Activated B cell treated with CpG ODN at 0.5 μM for 24 hours (primary cell): ENCODE measurements at regions not wholly inside any gene's neighbourhood (a gene's known extent, or its start where the extent isn't known, plus 50 kb on each side); places are given as distances from the start of the nearest gene placed in this dataset.

Experiments used
- ATAC-seq: fragments of 200-7000 bp; cut with Tn5 transposase; one replicate; pipeline ENCODE4 v1.10.0; 2021; ENCODE audit warnings: low read depth, mild to moderate bottlenecking, moderate library complexity
- CTCF ChIA-PET: fragments of 350-600 bp; sonication (Branson Sonifier 250); formaldehyde crosslinking; loops from one replicate; lab custom pipeline; 2021; ENCODE audit warnings: antibody characterized with exemption; lab: Charles Lee
- POLR2A ChIA-PET: fragments of 350-600 bp; sonication (Branson Sonifier 250); formaldehyde crosslinking; loops from one replicate; lab custom pipeline; 2021; ENCODE audit warnings: antibody characterized with exemption; lab: Charles Lee
- DNase-seq: peaks from one replicate; pipeline ENCODE4 v3.0.0; 2022
- H3K27ac Mint-ChIP-seq: one replicate; pipeline ENCODE4 v1.8.0; 2020; ENCODE audit warnings: mixed read lengths
- H3K27me3 Mint-ChIP-seq: one replicate; pipeline ENCODE4 v1.8.0; 2021; ENCODE audit warnings: mixed read lengths
- H3K36me3 Mint-ChIP-seq: one replicate; pipeline ENCODE4 v1.8.0; 2021; ENCODE audit warnings: low read depth, mixed read lengths
- H3K4me1 Mint-ChIP-seq: one replicate; pipeline ENCODE4 v1.8.0; 2021; ENCODE audit warnings: mixed read lengths
- H3K4me3 Mint-ChIP-seq: one replicate; pipeline ENCODE4 v1.8.0; 2020; ENCODE audit warnings: mild to moderate bottlenecking, mixed read lengths
- H3K9me3 Mint-ChIP-seq: one replicate; pipeline ENCODE4 v1.8.0; 2020; ENCODE audit warnings: mixed read lengths
- CTCF ChIP-seq: fragments of 200-600 bp; IDR thresholded peaks from one replicate; pipeline ENCODE4 v1.8.0; 2022; ENCODE audit warnings: antibody characterized with exemption, mild to moderate bottlenecking
- intact Hi-C: fragments of 100-400 bp; cut with micrococcal nuclease; formaldehyde crosslinking; loops from one replicate; pipeline ENCODE4 v1.15.1; 2024

- CTCF ChIA-PET, result no interaction called here
- no peak overlapping the region for H3K27ac Mint-ChIP-seq
Observed at GRCh38 chr10:111926286-111926685, 257.3 kb downstream of the GPAM start.

GRCh38 chr10:111933937-111934336 is 249.6 kb downstream of the GPAM start:
- intact Hi-C loops, result no loop called here
- H3K9me3 Mint-ChIP-seq, result peaks cover 6% of the 10 kb centered on the region
- POLR2A ChIA-PET, result no interaction called here
- no peak for TF ChIP-seq CTCF
- no peak overlapping the region for H3K27ac Mint-ChIP-seq
- DNase-seq, result no peak
- CTCF ChIA-PET, result no interaction called here
- H3K4me1 Mint-ChIP-seq, result no peaks in the 10 kb centered on the region
- no peaks in the 10 kb centered on the region for H3K36me3 Mint-ChIP-seq
- H3K27me3 Mint-ChIP-seq, result no peaks in the 10 kb centered on the region
- ATAC-seq, result no peak
- no peak overlapping the region for H3K4me3 Mint-ChIP-seq

More at GRCh38 chr10:111926286-111926685, 257.3 kb downstream of the GPAM start:
- POLR2A ChIA-PET, result no interaction called here
- H3K4me1 Mint-ChIP-seq, result no peaks in the 10 kb centered on the region
- H3K4me3 Mint-ChIP-seq, result no peak overlapping the region
- peaks cover under 1% of the 10 kb centered on the region for H3K9me3 Mint-ChIP-seq
- ATAC-seq (no peak), DNase-seq (no peak)
- H3K36me3 Mint-ChIP-seq, result no peaks in the 10 kb centered on the region
- intact Hi-C loops, result no loop called here
- no peak for TF ChIP-seq CTCF
- H3K27me3 Mint-ChIP-seq, result no peaks in the 10 kb centered on the region

- intact Hi-C loops, result no loop called here
- CTCF ChIA-PET, result no interaction called here
- Mint-ChIP-seq H3K27me3 (no peaks in the 10 kb centered on the region), H3K4me1 (no peaks in the 10 kb centered on the region), H3K27ac (no peak overlapping the region), H3K4me3 (no peak overlapping the region), H3K36me3 (no peaks in the 10 kb centered on the region), H3K9me3 (peaks cover 6% of the 10 kb centered on the region)
- POLR2A ChIA-PET, result no interaction called here
- DNase-seq (no peak), ATAC-seq (no peak)
- TF ChIP-seq CTCF, result no peak
Observed at GRCh38 chr10:111934931-111935330, 248.6 kb downstream of the GPAM start.

GRCh38 chr10:111936143-111936542 is 247.4 kb downstream of the GPAM start:
- POLR2A ChIA-PET, result no interaction called here

GRCh38 chr10:111944331-111944730 is 239.2 kb downstream of the GPAM start:
- H3K27me3 Mint-ChIP-seq, result peaks cover 4% of the 10 kb centered on the region
- no peak overlapping the region for H3K27ac Mint-ChIP-seq
- DNase-seq, result no peak
- no peak for ATAC-seq
- H3K36me3 Mint-ChIP-seq, result no peaks in the 10 kb centered on the region
- CTCF ChIA-PET, result no interaction called here
- no peak overlapping the region for H3K4me3 Mint-ChIP-seq
- no peaks in the 10 kb centered on the region for H3K4me1 Mint-ChIP-seq
- intact Hi-C loops, result no loop called here
- H3K9me3 Mint-ChIP-seq, result peaks cover 2% of the 10 kb centered on the region
- POLR2A ChIA-PET, result no interaction called here
- TF ChIP-seq CTCF, result no peak

More at GRCh38 chr10:111936143-111936542, 247.4 kb downstream of the GPAM start:
- Mint-ChIP-seq H3K4me1 (no peaks in the 10 kb centered on the region), H3K27me3 (no peaks in the 10 kb centered on the region), H3K27ac (no peak overlapping the region), H3K36me3 (no peaks in the 10 kb centered on the region), H3K4me3 (no peak overlapping the region), H3K9me3 (peaks cover 6% of the 10 kb centered on the region)
- DNase-seq, result no peak
- no peak for TF ChIP-seq CTCF
- CTCF ChIA-PET, result no interaction called here
- no peak for ATAC-seq
- intact Hi-C loops, result no loop called here
